ENCODE measurements at regions not wholly inside any gene's neighbourhood (a gene's known extent, or its start where the extent isn't known, plus 50 kb on each side); places are given as distances from the start of the nearest gene placed in this dataset.

DNA sequence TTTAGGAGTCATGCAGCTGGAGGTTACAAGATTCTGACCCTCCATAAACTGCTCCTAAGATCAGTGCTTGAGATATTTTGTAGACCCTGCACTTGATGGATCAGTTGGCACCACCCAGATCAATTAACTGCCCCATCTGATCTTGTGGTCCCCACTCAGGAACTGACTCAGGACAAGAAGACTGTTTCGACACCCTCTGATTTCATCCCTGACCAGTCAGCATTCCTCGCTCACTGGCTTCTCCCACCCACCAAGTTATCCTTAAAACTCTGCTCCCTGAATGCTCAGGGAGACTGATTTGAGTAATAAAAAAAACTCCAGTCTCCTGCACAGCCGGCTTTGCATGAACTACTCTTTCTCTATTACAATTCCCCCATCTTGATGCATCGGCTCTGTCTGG, 360.2 kb downstream of the GALC start:
- intact Hi-C loops (cut with DNase I, micrococcal nuclease): no loop called here
- Mint-ChIP-seq H3K4me1 (ENCODE audit: low read depth) (no peaks in the 10 kb centered on the region), H3K27ac (no peak overlapping the region), H3K36me3 (ENCODE audit: low read depth) (no peaks in the 10 kb centered on the region), H3K4me3 (no peak overlapping the region), H3K9me3 (peaks cover 3% of the 10 kb centered on the region), H3K27me3 (peaks cover under 1% of the 10 kb centered on the region)
- Histone ChIP-seq H3K27ac (ENCODE audit: low read depth in 1 of 2, low read length in 2 of 2) (no peak overlapping the region), H3K36me3 (ENCODE audit: insufficient read depth, low read length) (no peaks in the 10 kb centered on the region), H3K4me1 (ENCODE audit: insufficient read depth, low read length) (no peaks in the 10 kb centered on the region), H3K4me3 (ENCODE audit: low read length) (no peak overlapping the region), H3K27me3 (ENCODE audit: control insufficient read depth in 1 of 2, insufficient read depth in 2 of 2, low read length in 2 of 2) (peaks cover 0 to 3% of the 10 kb centered on the region in 2 experiments), H3K9me3 (ENCODE audit: control insufficient read depth in 1 of 2, insufficient read depth in 1 of 2, low read length in 2 of 2) (no peaks in the 10 kb centered on the region)
- CTCF ChIA-PET: no interaction called here
- ATAC-seq (ENCODE audit: poor library complexity): no peak
- TF ChIP-seq, protein P1, sequence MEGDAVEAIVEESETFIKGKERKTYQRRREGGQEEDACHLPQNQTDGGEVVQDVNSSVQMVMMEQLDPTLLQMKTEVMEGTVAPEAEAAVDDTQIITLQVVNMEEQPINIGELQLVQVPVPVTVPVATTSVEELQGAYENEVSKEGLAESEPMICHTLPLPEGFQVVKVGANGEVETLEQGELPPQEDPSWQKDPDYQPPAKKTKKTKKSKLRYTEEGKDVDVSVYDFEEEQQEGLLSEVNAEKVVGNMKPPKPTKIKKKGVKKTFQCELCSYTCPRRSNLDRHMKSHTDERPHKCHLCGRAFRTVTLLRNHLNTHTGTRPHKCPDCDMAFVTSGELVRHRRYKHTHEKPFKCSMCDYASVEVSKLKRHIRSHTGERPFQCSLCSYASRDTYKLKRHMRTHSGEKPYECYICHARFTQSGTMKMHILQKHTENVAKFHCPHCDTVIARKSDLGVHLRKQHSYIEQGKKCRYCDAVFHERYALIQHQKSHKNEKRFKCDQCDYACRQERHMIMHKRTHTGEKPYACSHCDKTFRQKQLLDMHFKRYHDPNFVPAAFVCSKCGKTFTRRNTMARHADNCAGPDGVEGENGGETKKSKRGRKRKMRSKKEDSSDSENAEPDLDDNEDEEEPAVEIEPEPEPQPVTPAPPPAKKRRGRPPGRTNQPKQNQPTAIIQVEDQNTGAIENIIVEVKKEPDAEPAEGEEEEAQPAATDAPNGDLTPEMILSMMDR (IDR thresholded peaks at IDR 0.05): no peak
- POLR2A ChIA-PET: no interaction called here
- DNase-seq: no peak

DNA sequence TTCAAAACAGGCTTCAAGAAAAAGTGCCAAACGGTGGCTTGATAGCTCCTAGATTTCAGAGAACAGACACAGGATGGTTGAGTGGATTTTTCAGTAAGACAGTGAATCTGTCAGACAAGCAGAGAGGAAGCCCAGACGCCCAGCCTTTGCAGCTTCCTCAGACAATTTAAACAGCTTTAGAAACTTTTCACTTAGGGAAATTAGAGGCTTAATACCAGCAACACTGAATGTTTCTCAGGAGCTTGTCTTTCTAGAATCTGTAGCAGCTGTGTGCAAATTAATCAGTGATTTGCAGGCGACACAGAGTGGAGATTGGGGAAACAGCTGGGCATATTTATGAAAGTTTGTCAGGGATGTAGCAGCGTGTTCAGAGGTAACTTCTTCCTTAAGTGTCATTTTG, 362.1 kb downstream of the GALC start:
- ChIA-PET POLR2A (no interaction called here), CTCF (no interaction called here)
- Histone ChIP-seq H3K36me3 (ENCODE audit: insufficient read depth, low read length) (no peaks in the 10 kb centered on the region), H3K4me1 (ENCODE audit: insufficient read depth, low read length) (no peaks in the 10 kb centered on the region), H3K27ac (ENCODE audit: low read depth in 1 of 2, low read length in 2 of 2) (no peak overlapping the region), H3K27me3 (ENCODE audit: control insufficient read depth in 1 of 2, insufficient read depth in 2 of 2, low read length in 2 of 2) (peaks cover 0 to 3% of the 10 kb centered on the region in 2 experiments), H3K9me3 (ENCODE audit: control insufficient read depth in 1 of 2, insufficient read depth in 1 of 2, low read length in 2 of 2) (no peaks in the 10 kb centered on the region), H3K4me3 (ENCODE audit: low read length) (no peak overlapping the region)
- TF ChIP-seq, protein P1 (IDR thresholded peaks at IDR 0.05): no peak
- Mint-ChIP-seq H3K36me3 (ENCODE audit: low read depth) (no peaks in the 10 kb centered on the region), H3K4me3 (no peak overlapping the region), H3K9me3 (peaks cover 3% of the 10 kb centered on the region), H3K27ac (no peak overlapping the region), H3K27me3 (peaks cover 5% of the 10 kb centered on the region), H3K4me1 (ENCODE audit: low read depth) (no peaks in the 10 kb centered on the region)
- intact Hi-C loops (cut with DNase I, micrococcal nuclease): no loop called here
- ATAC-seq (ENCODE audit: poor library complexity): no peak
- no peak for DNase-seq

DNA sequence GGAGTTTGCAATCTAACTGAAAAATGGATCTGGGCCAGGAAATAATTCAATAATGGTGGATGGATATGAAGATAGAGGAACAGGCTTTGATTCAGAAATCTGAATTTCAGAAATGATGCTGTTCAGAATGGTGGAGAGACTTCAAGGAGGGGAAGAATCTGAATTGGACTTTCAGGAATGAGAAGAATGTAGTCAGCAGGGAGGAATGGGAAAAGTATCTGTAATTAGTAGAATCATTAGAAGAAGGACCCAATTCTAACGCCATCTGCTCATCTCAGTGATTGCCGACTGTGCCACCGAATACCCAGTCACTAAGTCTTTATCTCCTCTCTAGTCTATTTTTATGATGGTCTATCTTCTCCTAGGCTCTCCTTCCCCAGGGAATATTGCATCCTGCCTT, 363.2 kb downstream of the GALC start:
- H3K4me3 Mint-ChIP-seq: no peak overlapping the region
- H3K36me3 ChIP-seq (ENCODE audit: insufficient read depth, low read length): no peaks in the 10 kb centered on the region
- no peaks in the 10 kb centered on the region for H3K4me1 Mint-ChIP-seq (ENCODE audit: low read depth)
- ChIA-PET CTCF (no interaction called here), POLR2A (no interaction called here)
- H3K9me3 ChIP-seq (ENCODE audit: control insufficient read depth in 1 of 2, insufficient read depth in 1 of 2, low read length in 2 of 2): no peaks in the 10 kb centered on the region
- intact Hi-C loops (cut with DNase I, micrococcal nuclease): no loop called here
- peaks cover 0 to 3% of the 10 kb centered on the region in 2 experiments for H3K27me3 ChIP-seq (ENCODE audit: control insufficient read depth in 1 of 2, insufficient read depth in 2 of 2, low read length in 2 of 2)
- H3K27me3 Mint-ChIP-seq: peaks cover 5% of the 10 kb centered on the region
- no peaks in the 10 kb centered on the region for H3K36me3 Mint-ChIP-seq (ENCODE audit: low read depth)
- ATAC-seq (ENCODE audit: poor library complexity): no peak
- TF ChIP-seq, protein P1 (IDR thresholded peaks at IDR 0.05): no peak
- H3K4me3 ChIP-seq (ENCODE audit: low read length): no peak overlapping the region
- no peak overlapping the region for H3K27ac Mint-ChIP-seq
- DNase-seq: no peak
- peaks cover 3% of the 10 kb centered on the region for H3K9me3 Mint-ChIP-seq
- H3K27ac ChIP-seq (ENCODE audit: low read depth in 1 of 2, low read length in 2 of 2): no peak overlapping the region
- H3K4me1 ChIP-seq (ENCODE audit: insufficient read depth, low read length): no peaks in the 10 kb centered on the region
